ENCODE measurements at regions not wholly inside any gene's neighbourhood (a gene's known extent, or its start where the extent isn't known, plus 50 kb on each side); places are given as distances from the start of the nearest gene placed in this dataset.
A peak's percentile ranks its signal among the peaks of the same experiment; 100 is the strongest.

- ChIA-PET POLR2A (no interaction called here), CTCF (interaction anchor here (0.6 to 0.7 kb wide), 2 partner anchors 493 to 617 kb away, joined by 3 to 4 read pairs; no protein-coding TSS in a partner anchor)
- TF ChIP-seq ZNF354C (tag by site-specific recombination; IDR thresholded peaks at IDR 0.05; ENCODE audit: borderline replicate concordance, low read depth) = no peak
- Histone ChIP-seq H3K4me3 (ENCODE audit: low read depth, low read length) (no peak overlapping the region), H3K4me1 (ENCODE audit: control insufficient read depth, insufficient read depth, low read length) (no peaks in the 10 kb centered on the region), H3K27ac (ENCODE audit: extremely low read depth, low read depth, low read length) (no peak overlapping the region), H3K36me3 (ENCODE audit: control insufficient read depth in 2 of 2, insufficient read depth in 1 of 2, low read length in 2 of 2) (no peaks in the 10 kb centered on the region), H3K9me3 (ENCODE audit: control insufficient read depth, insufficient read depth, low read depth, low read length) (no peaks in the 10 kb centered on the region)
Measured at GRCh38 chr1:208717525-208717924, 473.3 kb upstream of the PLXNA2 start.

GRCh38 chr1:208722592-208722991 lies 478.4 kb upstream of the PLXNA2 start:
- H3K4me3 ChIP-seq (ENCODE audit: low read depth, low read length) = no peak overlapping the region
- H3K9me3 ChIP-seq (ENCODE audit: control insufficient read depth, insufficient read depth, low read depth, low read length) = no peaks in the 10 kb centered on the region
- ChIA-PET CTCF (interaction anchor here (0.7 kb wide), 1 partner anchor 778 kb away, joined by 3 read pairs; no protein-coding TSS in a partner anchor), POLR2A (no interaction called here)
- no peaks in the 10 kb centered on the region for H3K36me3 ChIP-seq (ENCODE audit: control insufficient read depth in 2 of 2, insufficient read depth in 1 of 2, low read length in 2 of 2)
- peak; percentile 97 for TF ChIP-seq SETDB1 (IDR thresholded peaks at IDR 0.05; ENCODE audit: insufficient read length, low read length)
- peak; percentile 67; the same call in 1 of the 2 replicates for TF ChIP-seq ZNF626 (tag by site-specific recombination; IDR thresholded peaks at IDR 0.05)
- TF ChIP-seq ZSCAN5A (tag by site-specific recombination; IDR thresholded peaks at IDR 0.05) = no peak
- TF ChIP-seq TRIM28 (IDR thresholded peaks at IDR 0.05; ENCODE audit: borderline replicate concordance, low read length) = peak; percentile 94; the same call in 1 of the 2 replicates
- no peak for TF ChIP-seq ZNF175 (tag by site-specific recombination; IDR thresholded peaks at IDR 0.05)
- peak; percentile 100 for TF ChIP-seq ZNF791 (tag by site-specific recombination; IDR thresholded peaks at IDR 0.05)
- H3K4me1 ChIP-seq (ENCODE audit: control insufficient read depth, insufficient read depth, low read length) = no peaks in the 10 kb centered on the region
- no peak overlapping the region for H3K27ac ChIP-seq (ENCODE audit: extremely low read depth, low read depth, low read length)

- ChIA-PET CTCF (no interaction called here), POLR2A (no interaction called here)
- Histone ChIP-seq H3K36me3 (ENCODE audit: control insufficient read depth in 2 of 2, insufficient read depth in 1 of 2, low read length in 2 of 2) (no peaks in the 10 kb centered on the region), H3K4me1 (ENCODE audit: control insufficient read depth, insufficient read depth, low read length) (no peaks in the 10 kb centered on the region), H3K27ac (ENCODE audit: extremely low read depth, low read depth, low read length) (no peak overlapping the region), H3K4me3 (ENCODE audit: low read depth, low read length) (no peak overlapping the region), H3K9me3 (ENCODE audit: control insufficient read depth, insufficient read depth, low read depth, low read length) (no peaks in the 10 kb centered on the region)
- TF ChIP-seq GFI1B (tag by site-specific recombination; IDR thresholded peaks at IDR 0.05) (no peak), OVOL3 (tag by site-specific recombination; IDR thresholded peaks at IDR 0.05) (no peak), YY2 (tag by site-specific recombination; IDR thresholded peaks at IDR 0.05) (no peak)
Measured at GRCh38 chr1:208724079-208724478, 479.9 kb upstream of the PLXNA2 start.

- Histone ChIP-seq H3K27ac (ENCODE audit: extremely low read depth, low read depth, low read length) (no peak overlapping the region), H3K36me3 (ENCODE audit: control insufficient read depth in 2 of 2, insufficient read depth in 1 of 2, low read length in 2 of 2) (no peaks in the 10 kb centered on the region), H3K4me3 (ENCODE audit: low read depth, low read length) (no peak overlapping the region), H3K9me3 (ENCODE audit: control insufficient read depth, insufficient read depth, low read depth, low read length) (no peaks in the 10 kb centered on the region), H3K4me1 (ENCODE audit: control insufficient read depth, insufficient read depth, low read length) (0 out of 2 replicates have a peak, but pooled peaks cover 2% of the 10 kb centered on the region)
- TF ChIP-seq IKZF3 (tag by site-specific recombination; IDR thresholded peaks at IDR 0.05) = no peak
- TF ChIP-seq ZBTB10 (tag by site-specific recombination; IDR thresholded peaks at IDR 0.05) = no peak
- no peak for TF ChIP-seq ZNF140 (tag by site-specific recombination; IDR thresholded peaks at IDR 0.05)
- no peak for TF ChIP-seq TRIM28 (IDR thresholded peaks at IDR 0.05; ENCODE audit: borderline replicate concordance, low read length)
- no peak for TF ChIP-seq ZNF544 (tag by site-specific recombination; IDR thresholded peaks at IDR 0.05)
- TF ChIP-seq RBAK (tag by site-specific recombination; IDR thresholded peaks at IDR 0.05) = no peak
- TF ChIP-seq ZBTB48 (tag by site-specific recombination; IDR thresholded peaks at IDR 0.05) = no peak
- TF ChIP-seq ZNF23 (tag by site-specific recombination; IDR thresholded peaks at IDR 0.05; ENCODE audit: borderline replicate concordance) = no peak
- no peak for TF ChIP-seq ZNF510 (tag by site-specific recombination; IDR thresholded peaks at IDR 0.05; ENCODE audit: insufficient replicate concordance)
- no peak for TF ChIP-seq ZSCAN16 (tag by site-specific recombination; IDR thresholded peaks at IDR 0.05)
- CTCF ChIA-PET = no interaction called here
- POLR2A ChIA-PET = no interaction called here
Measured at GRCh38 chr1:208728815-208729214, 484.6 kb upstream of the PLXNA2 start.
